ENCODE measurements at regions not wholly inside any gene's neighbourhood (a gene's known extent, or its start where the extent isn't known, plus 50 kb on each side); places are given as distances from the start of the nearest gene placed in this dataset.
A peak's percentile ranks its signal among the peaks of the same experiment; 100 is the strongest.

DNA sequence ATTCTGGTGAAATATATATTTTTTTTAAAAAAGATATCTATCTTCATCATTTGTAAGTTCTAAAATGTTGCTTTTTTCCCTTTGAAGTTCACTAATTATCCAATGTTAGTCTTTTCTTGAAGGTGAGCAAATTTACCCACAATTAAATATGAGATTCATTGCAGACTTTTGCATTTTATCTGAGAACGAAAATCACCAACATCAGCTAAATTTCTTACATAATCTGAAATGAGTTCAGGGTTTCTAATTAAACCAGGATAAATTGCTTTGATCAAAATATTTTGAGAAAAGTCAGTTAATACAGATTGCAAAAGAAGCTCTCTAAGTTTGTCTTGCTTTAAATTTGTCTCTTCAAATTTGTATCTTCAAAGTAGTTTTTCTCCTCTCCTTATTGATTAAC lies 486.4 kb upstream of the FSTL5 start:
- H3K4me3 ChIP-seq (ENCODE audit: low read depth, low read length), result no peak overlapping the region
- no peak for TF ChIP-seq CTCF (IDR thresholded peaks at IDR 0.05; ENCODE audit: control insufficient read depth, extremely low read depth, insufficient read depth)
- no peak for DNase-seq (ENCODE audit: low read depth)

GRCh38 chr4:162645381-162645780 lies 481.6 kb upstream of the FSTL5 start:
- TF ChIP-seq CTCF (IDR thresholded peaks at IDR 0.05; ENCODE audit: control insufficient read depth, extremely low read depth, insufficient read depth), result peak; percentile 67
- no peak overlapping the region for H3K4me3 ChIP-seq (ENCODE audit: low read depth, low read length)
- peak; percentile 17 for DNase-seq (ENCODE audit: low read depth)

- TF ChIP-seq CTCF (IDR thresholded peaks at IDR 0.05; ENCODE audit: control insufficient read depth, extremely low read depth, insufficient read depth), result no peak
- DNase-seq (ENCODE audit: low read depth), result no peak
- H3K4me3 ChIP-seq (ENCODE audit: low read depth, low read length), result no peak overlapping the region
Measured at GRCh38 chr4:162644346-162644745, 480.5 kb upstream of the FSTL5 start.

DNA sequence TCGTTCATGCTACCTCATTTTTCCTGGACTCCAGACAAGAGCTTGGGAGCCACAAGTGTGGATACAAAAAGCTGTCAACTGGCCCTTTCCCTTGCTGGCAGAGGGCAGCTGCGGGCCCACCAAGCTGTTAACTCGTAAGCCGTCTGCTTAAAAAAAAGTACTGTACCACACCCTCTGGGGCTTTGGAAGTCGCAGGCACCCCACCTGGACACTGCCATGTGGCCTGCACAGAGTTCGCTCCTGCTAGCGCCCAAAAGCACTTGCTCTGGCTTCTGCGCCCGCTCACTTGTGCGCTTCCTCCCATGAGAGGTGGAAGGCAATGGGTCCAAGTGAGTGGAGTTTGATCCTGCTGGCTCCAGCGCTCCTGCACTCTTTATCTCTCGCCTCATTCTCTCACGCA lies 476.4 kb upstream of the FSTL5 start:
- no peak for TF ChIP-seq CTCF (IDR thresholded peaks at IDR 0.05; ENCODE audit: control insufficient read depth, extremely low read depth, insufficient read depth)
- H3K4me3 ChIP-seq (ENCODE audit: low read depth, low read length), result no peak overlapping the region
- no peak for DNase-seq (ENCODE audit: low read depth)

GRCh38 chr4:162634390-162634789 lies 470.6 kb upstream of the FSTL5 start:
- no peak for DNase-seq (ENCODE audit: low read depth)
- TF ChIP-seq CTCF (IDR thresholded peaks at IDR 0.05; ENCODE audit: control insufficient read depth, extremely low read depth, insufficient read depth), result no peak
- H3K4me3 ChIP-seq (ENCODE audit: low read depth, low read length), result no peak overlapping the region

GRCh38 chr4:162622664-162623063 lies 458.9 kb upstream of the FSTL5 start:
- no peak for TF ChIP-seq CTCF (IDR thresholded peaks at IDR 0.05; ENCODE audit: control insufficient read depth, extremely low read depth, insufficient read depth)
- DNase-seq (ENCODE audit: low read depth), result no peak
- H3K4me3 ChIP-seq (ENCODE audit: low read depth, low read length), result no peak overlapping the region

- no peak overlapping the region for H3K4me3 ChIP-seq (ENCODE audit: low read depth, low read length)
- DNase-seq (ENCODE audit: low read depth), result no peak
- TF ChIP-seq CTCF (IDR thresholded peaks at IDR 0.05; ENCODE audit: control insufficient read depth, extremely low read depth, insufficient read depth), result no peak
Measured at GRCh38 chr4:162610116-162610515, 446.3 kb upstream of the FSTL5 start.
